Nephron progenitor cell (in vitro differentiated cells): ENCODE measurements at regions not wholly inside any gene's neighbourhood (a gene's known extent, or its start where the extent isn't known, plus 50 kb on each side); places are given as distances from the start of the nearest gene placed in this dataset.

Source experiments
- DNase-seq: peaks from one replicate; pipeline ENCODE4 v3.0.0; 2021
- H3K27ac Mint-ChIP-seq: 2 replicates; pipeline ENCODE4 v1.8.0; 2021; ENCODE audit warnings: mild to moderate bottlenecking, moderate library complexity, mixed read lengths
- H3K27me3 Mint-ChIP-seq: 2 replicates; pipeline ENCODE4 v1.8.0; 2021; ENCODE audit warnings: mild to moderate bottlenecking, low read depth, mixed read lengths; ENCODE audit not compliant: poor library complexity
- H3K36me3 Mint-ChIP-seq: 2 replicates; pipeline ENCODE4 v1.8.0; 2021; ENCODE audit warnings: low read depth, mixed read lengths
- H3K4me1 Mint-ChIP-seq: 2 replicates; pipeline ENCODE4 v1.8.0; 2021; ENCODE audit warnings: mixed read lengths
- H3K4me3 Mint-ChIP-seq: 2 replicates; pipeline ENCODE4 v1.8.0; 2021; ENCODE audit warnings: mild to moderate bottlenecking, moderate library complexity, mixed read lengths
- H3K9me3 Mint-ChIP-seq: 2 replicates; pipeline ENCODE4 v1.8.0; 2021; ENCODE audit warnings: mild to moderate bottlenecking, moderate library complexity, mixed read lengths
- TF ChIP-seq, protein P1 (sequence below): fragments of 200-600 bp; sonication (generic); IDR thresholded peaks from 2 replicates; pipeline ENCODE4 v1.5.0; 2021; ENCODE audit warnings: antibody characterized with exemption

DNA sequence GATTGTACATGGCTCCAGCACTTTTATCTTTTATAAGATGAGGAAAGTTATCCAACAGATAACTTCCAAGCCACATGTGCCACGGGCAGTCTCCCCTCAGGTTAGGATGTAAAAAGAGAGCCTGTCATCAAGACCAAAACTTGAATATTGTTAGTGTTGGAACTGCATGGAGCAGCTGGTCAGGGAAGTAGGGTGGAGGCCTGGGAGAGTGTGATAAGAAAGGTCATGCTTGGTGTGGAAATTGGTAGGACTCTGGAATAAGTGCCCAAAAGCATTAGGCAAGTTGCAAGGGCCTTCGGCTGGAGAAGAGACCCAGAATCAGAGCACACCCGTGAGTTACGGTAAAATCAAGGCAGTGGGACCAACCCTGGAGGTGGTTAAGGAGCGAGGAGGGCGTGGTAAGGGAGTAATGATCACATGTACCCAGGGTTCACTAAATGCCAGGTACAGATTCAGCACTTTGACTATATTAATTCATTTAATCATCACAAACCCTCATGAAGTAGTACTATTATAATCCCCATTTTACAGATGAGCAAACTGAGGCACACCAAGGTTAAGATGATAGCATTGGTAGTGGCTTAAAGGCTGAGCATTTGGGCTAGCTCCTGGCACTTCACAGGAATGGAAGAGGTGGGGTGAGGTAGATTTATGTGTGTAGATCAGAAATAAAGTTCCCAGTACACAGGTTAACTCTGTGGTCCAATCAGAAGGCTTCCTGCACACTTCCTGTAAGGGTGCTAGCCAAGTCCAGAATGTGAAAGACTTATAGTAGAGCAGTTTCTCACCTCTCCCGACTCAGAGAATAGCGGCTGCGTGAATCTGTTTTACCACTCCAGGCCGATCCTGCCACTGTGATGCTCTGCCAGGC is 96.5 kb upstream of the ZNF608 start:
- no peak overlapping the region for H3K4me3 Mint-ChIP-seq
- peaks cover 10% of the 10 kb centered on the region for H3K9me3 Mint-ChIP-seq
- DNase-seq = no peak
- TF ChIP-seq, protein P1, sequence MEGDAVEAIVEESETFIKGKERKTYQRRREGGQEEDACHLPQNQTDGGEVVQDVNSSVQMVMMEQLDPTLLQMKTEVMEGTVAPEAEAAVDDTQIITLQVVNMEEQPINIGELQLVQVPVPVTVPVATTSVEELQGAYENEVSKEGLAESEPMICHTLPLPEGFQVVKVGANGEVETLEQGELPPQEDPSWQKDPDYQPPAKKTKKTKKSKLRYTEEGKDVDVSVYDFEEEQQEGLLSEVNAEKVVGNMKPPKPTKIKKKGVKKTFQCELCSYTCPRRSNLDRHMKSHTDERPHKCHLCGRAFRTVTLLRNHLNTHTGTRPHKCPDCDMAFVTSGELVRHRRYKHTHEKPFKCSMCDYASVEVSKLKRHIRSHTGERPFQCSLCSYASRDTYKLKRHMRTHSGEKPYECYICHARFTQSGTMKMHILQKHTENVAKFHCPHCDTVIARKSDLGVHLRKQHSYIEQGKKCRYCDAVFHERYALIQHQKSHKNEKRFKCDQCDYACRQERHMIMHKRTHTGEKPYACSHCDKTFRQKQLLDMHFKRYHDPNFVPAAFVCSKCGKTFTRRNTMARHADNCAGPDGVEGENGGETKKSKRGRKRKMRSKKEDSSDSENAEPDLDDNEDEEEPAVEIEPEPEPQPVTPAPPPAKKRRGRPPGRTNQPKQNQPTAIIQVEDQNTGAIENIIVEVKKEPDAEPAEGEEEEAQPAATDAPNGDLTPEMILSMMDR = no peak
- peak overlapping the region; percentile 75 for H3K27ac Mint-ChIP-seq
- no peaks in the 10 kb centered on the region for H3K36me3 Mint-ChIP-seq
- H3K27me3 Mint-ChIP-seq = peaks cover 8% of the 10 kb centered on the region
- peaks cover 1% of the 10 kb centered on the region for H3K4me1 Mint-ChIP-seq

DNA sequence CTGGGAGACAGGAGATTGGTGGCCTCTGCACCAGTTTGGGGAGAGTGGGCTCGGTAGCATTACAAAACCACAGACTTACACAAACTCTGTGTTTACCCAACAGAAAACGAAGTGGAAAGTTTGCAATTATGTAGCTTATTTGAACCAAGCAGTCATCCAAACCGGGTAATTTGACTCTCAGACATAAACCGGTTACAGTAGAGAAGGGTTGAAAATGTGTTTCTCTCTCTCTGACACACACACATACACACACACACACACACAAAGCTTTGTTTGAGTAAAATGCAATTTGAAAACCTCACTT is 97.1 kb upstream of the ZNF608 start:
- Mint-ChIP-seq H3K4me3 (no peak overlapping the region), H3K36me3 (no peaks in the 10 kb centered on the region), H3K9me3 (peaks cover 10% of the 10 kb centered on the region), H3K27ac (no peak overlapping the region), H3K27me3 (peaks cover 8% of the 10 kb centered on the region), H3K4me1 (peaks cover 7% of the 10 kb centered on the region)
- no peak for DNase-seq
- TF ChIP-seq, protein P1 = no peak

- TF ChIP-seq, protein P1 = no peak
- Mint-ChIP-seq H3K4me1 (peaks cover 16% of the 10 kb centered on the region), H3K4me3 (no peak overlapping the region), H3K27ac (no peak overlapping the region), H3K36me3 (no peaks in the 10 kb centered on the region), H3K9me3 (peaks cover 10% of the 10 kb centered on the region), H3K27me3 (peaks cover 8% of the 10 kb centered on the region)
- no peak for DNase-seq
These were observed 98.0 kb upstream of the ZNF608 start for GRCh38 chr5:124844371-124844920.

GRCh38 chr5:124847907-124848306 is 101.5 kb upstream of the ZNF608 start:
- H3K9me3 Mint-ChIP-seq = peaks cover 17% of the 10 kb centered on the region
- TF ChIP-seq, protein P1 = no peak
- no peaks in the 10 kb centered on the region for H3K36me3 Mint-ChIP-seq
- DNase-seq = no peak
- no peak overlapping the region for H3K4me3 Mint-ChIP-seq
- H3K27ac Mint-ChIP-seq = no peak overlapping the region
- peaks cover 15% of the 10 kb centered on the region for H3K27me3 Mint-ChIP-seq
- peaks cover 30% of the 10 kb centered on the region for H3K4me1 Mint-ChIP-seq

GRCh38 chr5:124849774-124850173 is 103.3 kb upstream of the ZNF608 start:
- TF ChIP-seq, protein P1 = no peak
- no peak for DNase-seq
- Mint-ChIP-seq H3K27me3 (peaks cover 10% of the 10 kb centered on the region), H3K4me1 (peaks cover 30% of the 10 kb centered on the region), H3K9me3 (peaks cover 17% of the 10 kb centered on the region), H3K27ac (peak overlapping the region; percentile 64), H3K36me3 (no peaks in the 10 kb centered on the region), H3K4me3 (no peak overlapping the region)

DNA sequence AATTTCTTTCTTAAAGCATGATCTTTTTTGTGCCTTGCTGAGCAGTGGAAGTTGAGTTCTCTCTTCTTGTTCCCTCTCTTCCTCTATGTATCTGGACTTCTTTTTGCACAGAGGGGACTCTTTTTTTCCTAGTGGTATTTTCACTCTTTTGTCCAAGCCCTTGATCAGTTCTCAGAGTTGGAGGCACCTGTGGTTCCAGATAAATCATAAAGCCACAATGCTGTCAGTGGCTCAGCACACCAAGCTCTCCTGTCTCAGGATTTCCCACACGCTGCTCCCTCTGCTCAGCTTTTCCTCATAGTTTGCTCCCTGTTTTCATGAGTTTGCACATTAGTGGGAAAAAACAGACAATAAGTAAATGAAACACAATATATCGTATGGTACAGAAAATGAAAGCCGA is 110.3 kb upstream of the ZNF608 start:
- DNase-seq = no peak
- Mint-ChIP-seq H3K27ac (peak overlapping the region; percentile 83), H3K9me3 (no peaks in the 10 kb centered on the region), H3K4me3 (no peak overlapping the region), H3K4me1 (peaks cover 16% of the 10 kb centered on the region), H3K27me3 (no peaks in the 10 kb centered on the region), H3K36me3 (no peaks in the 10 kb centered on the region)
- TF ChIP-seq, protein P1 = no peak
